Omental fat pad (tissue), 3 donors: ENCODE measurements at regions not wholly inside any gene's neighbourhood (a gene's known extent, or its start where the extent isn't known, plus 50 kb on each side); places are given as distances from the start of the nearest gene placed in this dataset.

ENCODE experiments used
- ATAC-seq: fragments of 150-250 bp; one replicate; pipeline ENCODE4 v1.9.1; 2016; ENCODE audit warnings: mild to moderate bottlenecking, moderate library complexity; ENCODE audit not compliant: low FRiP score
- DNase-seq: peaks from one replicate; pipeline ENCODE4 v3.0.0-alpha.2; 2019; ENCODE audit warnings: low spot score
- TF ChIP-seq, protein P1 (sequence below), 3 donors: fragments of 450-650 bp; IDR thresholded peaks; one replicate each; pipeline ENCODE4 v1.5.1; 2016 to 2017; ENCODE audit warnings: antibody characterized with exemption in 3 of 3, mild to moderate bottlenecking in 3 of 3, moderate library complexity in 2 of 3

DNA sequence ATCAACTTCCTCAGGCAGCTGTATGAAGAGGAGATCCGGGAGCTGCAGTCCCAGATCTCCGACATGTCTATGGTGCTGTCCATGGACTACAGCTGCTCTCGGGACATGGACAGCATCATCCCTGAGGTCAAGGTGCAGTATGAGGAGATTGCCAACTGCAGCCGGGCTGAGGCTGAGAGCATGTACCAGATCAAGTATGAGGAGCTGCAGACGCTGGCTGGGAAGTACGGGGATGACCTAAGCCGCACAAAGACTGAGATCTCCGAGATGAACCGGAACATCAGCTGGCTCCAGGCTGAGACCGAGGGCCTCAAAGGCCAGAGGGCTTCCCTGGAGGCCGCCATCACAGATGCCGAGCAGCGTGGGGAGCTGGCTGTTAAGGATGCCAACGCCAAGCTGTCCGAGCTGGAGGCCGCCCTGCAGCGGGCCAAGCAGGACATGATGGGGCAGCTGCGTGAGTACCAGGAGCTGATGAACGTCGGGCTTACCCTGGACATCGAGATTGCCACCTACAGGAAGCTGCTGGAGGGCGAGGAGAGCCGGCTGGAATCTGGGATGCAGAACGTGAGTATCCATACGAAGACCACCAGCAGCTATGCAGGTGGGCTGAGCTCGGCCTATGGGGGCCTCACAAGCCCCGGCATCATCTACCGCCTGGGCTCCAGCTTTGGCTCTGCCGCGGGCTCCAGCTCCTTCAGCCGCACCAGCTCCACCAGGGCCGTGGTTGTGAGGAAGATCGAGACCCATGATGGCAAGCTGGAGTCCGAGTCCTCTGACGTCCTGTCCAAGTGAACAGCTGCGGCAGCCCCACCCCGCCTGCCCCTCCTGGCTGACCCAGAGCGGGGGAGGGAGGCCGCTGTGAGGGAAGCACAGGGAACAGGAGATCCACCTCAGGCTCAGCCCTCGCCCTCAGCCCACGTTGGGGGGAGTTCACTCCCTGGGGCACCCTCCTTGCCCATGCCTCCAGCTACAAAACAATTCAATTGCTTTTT is 84.0 kb downstream of the SEC61B start:
- DNase-seq, result no peak
- TF ChIP-seq, protein P1, sequence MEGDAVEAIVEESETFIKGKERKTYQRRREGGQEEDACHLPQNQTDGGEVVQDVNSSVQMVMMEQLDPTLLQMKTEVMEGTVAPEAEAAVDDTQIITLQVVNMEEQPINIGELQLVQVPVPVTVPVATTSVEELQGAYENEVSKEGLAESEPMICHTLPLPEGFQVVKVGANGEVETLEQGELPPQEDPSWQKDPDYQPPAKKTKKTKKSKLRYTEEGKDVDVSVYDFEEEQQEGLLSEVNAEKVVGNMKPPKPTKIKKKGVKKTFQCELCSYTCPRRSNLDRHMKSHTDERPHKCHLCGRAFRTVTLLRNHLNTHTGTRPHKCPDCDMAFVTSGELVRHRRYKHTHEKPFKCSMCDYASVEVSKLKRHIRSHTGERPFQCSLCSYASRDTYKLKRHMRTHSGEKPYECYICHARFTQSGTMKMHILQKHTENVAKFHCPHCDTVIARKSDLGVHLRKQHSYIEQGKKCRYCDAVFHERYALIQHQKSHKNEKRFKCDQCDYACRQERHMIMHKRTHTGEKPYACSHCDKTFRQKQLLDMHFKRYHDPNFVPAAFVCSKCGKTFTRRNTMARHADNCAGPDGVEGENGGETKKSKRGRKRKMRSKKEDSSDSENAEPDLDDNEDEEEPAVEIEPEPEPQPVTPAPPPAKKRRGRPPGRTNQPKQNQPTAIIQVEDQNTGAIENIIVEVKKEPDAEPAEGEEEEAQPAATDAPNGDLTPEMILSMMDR (IDR thresholded peaks at IDR 0.05), result no peak
- no peak for ATAC-seq

DNA sequence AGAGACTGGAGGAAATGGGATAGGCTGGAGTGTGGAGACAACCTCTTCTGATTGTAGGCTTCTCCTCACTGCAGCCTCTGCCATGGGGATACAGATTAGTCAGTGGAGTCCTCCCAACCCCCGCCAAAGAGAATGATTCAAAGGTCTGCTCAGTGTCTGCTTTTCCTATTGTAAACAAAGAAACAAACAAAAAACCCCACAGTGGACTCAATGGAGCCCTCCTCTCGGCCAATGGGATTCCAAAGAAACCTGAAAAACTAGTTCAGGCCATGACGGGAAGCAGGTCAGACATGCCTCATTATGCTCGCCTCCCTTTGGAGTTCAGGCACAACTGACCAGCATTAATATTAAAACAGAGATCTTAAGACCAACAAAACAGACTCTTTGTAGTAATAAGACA is 85.8 kb downstream of the SEC61B start:
- no peak for DNase-seq
- no peak for ATAC-seq
- TF ChIP-seq, protein P1 (IDR thresholded peaks at IDR 0.05), result no peak

DNA sequence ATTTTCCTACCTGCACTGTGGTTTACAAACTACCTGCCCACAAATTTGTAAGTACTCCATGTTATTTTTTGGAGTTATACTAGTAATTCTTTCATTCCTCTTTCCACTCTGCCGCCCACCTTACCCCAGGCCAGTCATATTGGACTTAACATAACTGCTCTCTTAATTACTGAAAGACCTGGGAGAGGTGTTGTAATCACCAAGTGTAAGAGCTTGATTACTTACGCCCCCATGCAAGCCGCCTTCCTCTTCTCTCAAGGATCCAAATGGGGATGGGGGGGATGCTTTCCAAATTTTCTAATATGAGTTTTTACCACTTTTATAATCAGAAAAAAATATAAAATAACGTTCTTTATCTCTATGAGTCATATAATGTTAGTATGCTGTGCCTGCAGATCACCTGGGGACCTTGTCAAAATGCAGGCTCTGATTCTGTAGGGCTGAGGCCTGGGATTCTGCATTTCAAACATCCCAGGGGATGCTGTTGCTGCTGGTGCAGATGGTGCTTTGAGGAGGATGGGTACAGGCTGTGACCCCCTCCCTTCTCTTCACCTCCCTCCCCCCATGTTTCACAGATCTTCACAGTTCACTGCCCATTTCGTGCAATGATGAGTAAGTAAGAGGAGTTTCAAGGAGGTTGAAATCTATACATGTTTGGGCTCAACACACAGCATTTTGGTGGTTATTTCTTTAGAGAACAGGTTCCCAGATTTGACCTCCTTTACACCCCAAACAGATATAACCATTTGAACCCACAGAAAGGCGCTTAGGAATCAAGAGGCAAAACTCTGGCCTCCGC is 87.3 kb downstream of the SEC61B start:
- ATAC-seq (no peak), DNase-seq (no peak)
- TF ChIP-seq, protein P1 (IDR thresholded peaks at IDR 0.05), result no peak

DNA sequence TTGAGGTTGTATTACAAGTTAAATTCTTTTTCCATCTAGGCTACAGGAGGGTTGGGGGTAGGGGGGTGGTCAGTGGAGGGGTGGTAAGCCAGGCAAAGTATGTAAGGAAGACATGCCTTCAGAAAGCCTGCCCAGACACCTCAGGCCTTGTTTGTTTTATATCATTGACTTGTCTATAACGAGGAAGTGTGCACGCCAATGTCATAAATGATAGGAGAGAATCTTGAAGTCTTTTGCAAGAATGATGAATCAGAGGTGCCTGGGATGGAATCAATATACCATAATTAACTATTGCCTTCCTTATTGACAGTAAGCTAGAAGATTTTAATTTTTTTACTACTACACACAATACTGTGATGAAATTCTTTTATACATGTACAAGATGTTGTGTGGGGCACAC is 90.7 kb downstream of the SEC61B start:
- ATAC-seq (no peak), DNase-seq (no peak)
- TF ChIP-seq, protein P1 (IDR thresholded peaks at IDR 0.05), result no peak

DNA sequence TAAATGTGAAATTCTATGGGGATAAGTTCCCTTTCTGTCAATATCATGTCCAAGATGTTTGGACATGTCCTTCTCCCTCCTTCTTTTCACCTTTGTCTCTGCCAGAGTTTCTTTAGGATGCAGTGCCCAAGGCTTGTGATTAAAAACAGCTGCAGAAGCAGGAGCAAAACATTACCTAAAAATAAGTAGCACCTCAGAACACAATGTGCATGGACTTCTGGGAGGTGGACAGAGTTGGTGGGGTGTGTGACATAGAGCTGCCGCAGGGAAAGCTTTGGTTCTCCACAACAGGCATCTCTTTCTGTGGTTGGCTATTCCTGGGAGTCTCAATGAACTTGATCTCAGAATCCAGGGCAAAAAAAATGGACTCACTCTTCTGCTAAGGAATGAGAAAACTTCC is 97.0 kb downstream of the SEC61B start:
- ATAC-seq (no peak), DNase-seq (no peak)
- TF ChIP-seq, protein P1 (IDR thresholded peaks at IDR 0.05), result no peak

DNA sequence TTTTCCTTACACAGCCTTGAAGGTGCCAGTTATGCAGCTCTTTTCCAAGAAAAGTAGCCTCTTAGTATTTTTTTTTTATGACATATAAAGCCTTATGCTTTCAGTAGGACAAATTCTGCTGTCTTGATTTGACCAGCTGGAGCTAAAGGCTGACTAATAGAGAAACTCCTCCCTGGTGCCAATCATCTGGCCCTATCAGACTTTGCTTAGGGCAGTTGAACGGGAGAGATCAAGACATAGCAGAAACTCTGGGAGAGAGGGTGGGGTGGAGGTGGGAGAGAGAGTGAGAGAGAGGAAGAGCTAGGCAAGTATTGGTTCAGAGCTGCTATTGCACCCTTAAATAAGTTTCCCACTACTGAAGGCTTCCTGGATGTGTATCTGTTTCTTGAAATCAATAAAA is 100.2 kb downstream of the SEC61B start:
- DNase-seq (no peak), ATAC-seq (no peak)
- TF ChIP-seq, protein P1 (IDR thresholded peaks at IDR 0.05), result no peak
